ENCODE measurements at regions not wholly inside any gene's neighbourhood (a gene's known extent, or its start where the extent isn't known, plus 50 kb on each side); places are given as distances from the start of the nearest gene placed in this dataset.

GRCh38 chr6:40753048-40753447, 165.9 kb upstream of the LRFN2 start:
- TF ChIP-seq CTCF (conservative IDR thresholded peaks at IDR 0.05 in 1 of 2, IDR thresholded peaks at IDR 0.05 in 1 of 2; ENCODE audit: low read depth in 1 of 2, low read length in 2 of 2) (no peak), EZH2 (IDR thresholded peaks at IDR 0.05; ENCODE audit: low read length, missing control alignments) (no peak)

Measured in fibroblast of lung (primary cell).